Adrenal gland (tissue), 9 donors: ENCODE measurements at regions not wholly inside any gene's neighbourhood (a gene's known extent, or its start where the extent isn't known, plus 50 kb on each side); places are given as distances from the start of the nearest gene placed in this dataset.
A peak's percentile ranks its signal among the peaks of the same experiment; 100 is the strongest.

Source experiments
- DNase-seq, 7 donors: peaks; one replicate each; pipeline ENCODE4 v3.0.0-alpha.2; 2019 to 2020
- H3K27ac ChIP-seq, 5 donors: fragments of 200-600 bp; sonication (generic) in 4 of 5; 1 replicate in 3 of 5; 2 replicates in 2 of 5; pipeline versions ENCODE4 v1.5.1 to v1.8.0; 2016 to 2020; ENCODE audit warnings: mild to moderate bottlenecking in 1 of 5
- H3K27me3 ChIP-seq: fragments of 200-600 bp; 2 replicates; pipeline ENCODE4 v1.8.0; 2021
- H3K36me3 ChIP-seq, 2 donors: fragments of 200-600 bp; replicated peaks in 1 of 2; 1 replicate in 1 of 2; 2 replicates in 1 of 2; pipeline versions ENCODE4 v1.5.1 to v1.8.0; 2018 to 2022
- H3K4me1 ChIP-seq, 2 donors: fragments of 200-600 bp; replicated peaks in 1 of 2; 1 replicate in 1 of 2; 2 replicates in 1 of 2; pipeline versions ENCODE4 v1.5.1 to v1.8.0; 2018 to 2021
- H3K4me3 ChIP-seq, 4 donors: fragments of 200-600 bp; sonication (generic) in 3 of 4; one replicate each; pipeline ENCODE4 v1.5.1; 2016 to 2018
- H3K9me3 ChIP-seq, 3 donors: fragments of 200-600 bp; sonication (generic) in 1 of 3; replicated peaks in 1 of 3; 1 replicate in 2 of 3; 2 replicates in 1 of 3; pipeline versions ENCODE4 v1.5.1 to v1.8.0; 2016 to 2021
- POLR2A ChIP-seq, 2 donors: fragments of 450-650 bp; IDR thresholded peaks; one replicate each; pipeline ENCODE4 v1.6.1; 2017; ENCODE audit warnings: antibody characterized with exemption in 2 of 2, mild to moderate bottlenecking in 2 of 2, moderate library complexity in 1 of 2
- WGBS, 4 donors: extraction: QIAGEN DNeasy Blood & Tissue Kit in 2 of 4; methylation state at CpG; one replicate each; pipeline versions ENCODE4 v1.1.5 to v1.1.7; 2013 to 2017; 5-methylcytosine and 5-hydroxymethylcytosine counted together
- intact Hi-C, 2 donors: fragments of 100-400 bp; cut with DNase I; formaldehyde crosslinking; loops; one replicate each; pipeline versions ENCODE4 v1.14.1 to v1.15.0; 2022 to 2023
- TF ChIP-seq, protein P1 (sequence below), 6 experiments: fragments of 450-650 bp in 4 of 6; fragments of 200-600 bp in 2 of 6; sonication (generic) in 1 of 6; IDR thresholded peaks; 1 replicate in 5 of 6; 2 replicates in 1 of 6; pipeline versions ENCODE4 v1.5.1 to v1.8.0; 2016 to 2021; ENCODE audit warnings: antibody characterized with exemption in 6 of 6, mild to moderate bottlenecking in 2 of 6, moderate library complexity in 1 of 6
- donor health status: healthy with polysubstance abuse.
- donor health status: Bipolar disorder and iron deficiency.
- donor health status: DM: yes; HTN: yes; CAD: no.
- donor health status: DM: no; HTN: no; CAD: no.
- donor health status: DM: no; HTN: no; CAD: no.

DNA sequence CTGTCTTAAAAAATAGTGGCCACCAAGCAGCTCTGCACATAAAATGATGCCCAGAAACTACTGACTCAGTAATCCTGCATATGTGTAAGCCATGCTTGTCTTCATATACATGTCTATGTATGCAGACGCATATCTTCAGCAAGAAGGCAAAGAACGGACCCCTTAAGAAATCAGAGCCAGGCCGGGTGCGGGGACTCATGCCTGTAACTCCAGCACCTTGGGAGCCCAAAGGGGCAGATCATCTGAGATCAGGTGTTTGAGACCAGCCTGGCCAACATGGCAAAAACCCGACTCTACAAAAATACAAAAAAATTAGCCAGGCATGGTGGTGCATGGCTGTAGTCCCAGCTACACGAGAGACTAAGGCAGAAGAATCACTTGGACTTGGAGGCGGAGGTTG is 295.0 kb downstream of the TCERG1L start:
- peak in 1 of 7 donors; percentile 2 for DNase-seq
- no peaks in the 10 kb centered on the region for H3K4me1 ChIP-seq
- H3K27me3 ChIP-seq = peaks cover 3% of the 10 kb centered on the region
- TF ChIP-seq, protein P1, sequence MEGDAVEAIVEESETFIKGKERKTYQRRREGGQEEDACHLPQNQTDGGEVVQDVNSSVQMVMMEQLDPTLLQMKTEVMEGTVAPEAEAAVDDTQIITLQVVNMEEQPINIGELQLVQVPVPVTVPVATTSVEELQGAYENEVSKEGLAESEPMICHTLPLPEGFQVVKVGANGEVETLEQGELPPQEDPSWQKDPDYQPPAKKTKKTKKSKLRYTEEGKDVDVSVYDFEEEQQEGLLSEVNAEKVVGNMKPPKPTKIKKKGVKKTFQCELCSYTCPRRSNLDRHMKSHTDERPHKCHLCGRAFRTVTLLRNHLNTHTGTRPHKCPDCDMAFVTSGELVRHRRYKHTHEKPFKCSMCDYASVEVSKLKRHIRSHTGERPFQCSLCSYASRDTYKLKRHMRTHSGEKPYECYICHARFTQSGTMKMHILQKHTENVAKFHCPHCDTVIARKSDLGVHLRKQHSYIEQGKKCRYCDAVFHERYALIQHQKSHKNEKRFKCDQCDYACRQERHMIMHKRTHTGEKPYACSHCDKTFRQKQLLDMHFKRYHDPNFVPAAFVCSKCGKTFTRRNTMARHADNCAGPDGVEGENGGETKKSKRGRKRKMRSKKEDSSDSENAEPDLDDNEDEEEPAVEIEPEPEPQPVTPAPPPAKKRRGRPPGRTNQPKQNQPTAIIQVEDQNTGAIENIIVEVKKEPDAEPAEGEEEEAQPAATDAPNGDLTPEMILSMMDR (IDR thresholded peaks at IDR 0.05) = no peak
- no peak for TF ChIP-seq POLR2A (IDR thresholded peaks at IDR 0.05)
- H3K9me3 ChIP-seq = no peaks in the 10 kb centered on the region
- intact Hi-C loops = no loop called here
- H3K4me3 ChIP-seq = no peak overlapping the region
- 86 to 95% (median 94%) methylated on average over 7 of the region's 7 CpGs for WGBS, 4 donors
- H3K36me3 ChIP-seq = no peaks in the 10 kb centered on the region
- no peak overlapping the region for H3K27ac ChIP-seq

GRCh38 chr10:131017566-131018285 is 293.8 kb downstream of the TCERG1L start:
- Histone ChIP-seq H3K4me1 (no peaks in the 10 kb centered on the region), H3K9me3 (no peaks in the 10 kb centered on the region), H3K27ac (no peak overlapping the region), H3K36me3 (no peaks in the 10 kb centered on the region), H3K4me3 (no peak overlapping the region), H3K27me3 (peaks cover 3% of the 10 kb centered on the region)
- intact Hi-C loops = no loop called here
- DNase-seq = no peak
- 85 to 92% (median 89%) methylated on average over 8 to 9 of the region's 9 CpGs for WGBS, 4 donors
- TF ChIP-seq POLR2A (IDR thresholded peaks at IDR 0.05) = no peak
- TF ChIP-seq, protein P1 (IDR thresholded peaks at IDR 0.05) = no peak

DNA sequence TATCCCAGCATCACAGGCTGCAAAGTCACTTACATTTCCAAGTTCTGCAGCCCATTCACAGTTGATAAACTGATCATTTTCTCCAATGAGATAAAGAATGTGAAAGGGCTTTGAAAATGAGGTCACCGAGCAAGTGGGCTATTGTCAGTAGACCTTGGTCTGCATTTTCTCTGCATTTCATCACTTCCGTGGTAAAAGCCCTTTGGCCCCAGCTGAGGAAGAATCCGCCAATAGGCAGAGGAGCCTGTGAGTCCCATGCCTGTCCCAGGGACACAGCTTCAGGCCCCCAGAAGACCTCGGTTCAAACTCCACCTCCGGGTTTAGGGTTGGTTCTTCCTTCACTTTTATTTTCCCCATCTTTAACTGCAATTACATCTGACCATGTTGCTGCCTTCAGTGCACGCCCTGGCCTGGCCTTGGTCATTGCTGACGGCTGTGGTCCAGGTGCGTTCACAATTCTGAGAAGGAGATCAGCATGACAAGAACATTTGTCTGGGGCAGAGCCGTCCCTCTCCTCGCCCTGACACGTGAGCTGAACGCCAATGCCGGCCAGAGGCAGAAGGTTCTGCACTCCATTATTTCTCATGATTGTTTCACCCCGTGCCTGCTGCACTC is 292.5 kb downstream of the TCERG1L start:
- intact Hi-C loops = no loop called here
- no peak for DNase-seq
- no peaks in the 10 kb centered on the region for H3K36me3 ChIP-seq
- no peaks in the 10 kb centered on the region for H3K4me1 ChIP-seq
- 66 to 73% (median 68%) methylated on average over 14 of the region's 14 CpGs for WGBS, 4 donors
- no peak overlapping the region for H3K27ac ChIP-seq
- TF ChIP-seq POLR2A (IDR thresholded peaks at IDR 0.05) = no peak
- TF ChIP-seq, protein P1 (IDR thresholded peaks at IDR 0.05) = no peak
- no peaks in the 10 kb centered on the region for H3K9me3 ChIP-seq
- H3K27me3 ChIP-seq = no peaks in the 10 kb centered on the region
- no peak overlapping the region for H3K4me3 ChIP-seq

DNA sequence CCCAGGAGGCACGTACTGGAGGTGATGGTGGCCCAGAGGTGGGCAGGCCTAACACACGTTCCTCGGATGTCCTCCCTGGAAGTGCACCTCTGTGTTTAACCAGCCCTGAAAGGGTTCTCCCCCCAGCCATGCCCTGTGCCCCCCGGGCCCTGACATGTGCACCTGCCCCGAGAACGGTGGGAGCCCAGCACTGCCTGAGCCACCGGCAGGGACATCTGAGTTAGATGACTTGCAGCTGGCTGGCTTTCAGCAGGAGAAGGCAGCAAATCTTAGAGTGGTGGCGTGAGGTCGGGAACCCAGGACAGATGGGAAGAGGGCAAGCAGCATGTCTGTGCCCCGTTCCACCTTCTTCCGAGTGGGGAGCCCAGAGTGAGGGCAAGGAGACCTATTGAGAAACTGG is 291.8 kb downstream of the TCERG1L start:
- Histone ChIP-seq H3K9me3 (no peaks in the 10 kb centered on the region), H3K4me1 (no peaks in the 10 kb centered on the region), H3K36me3 (no peaks in the 10 kb centered on the region), H3K27ac (no peak overlapping the region), H3K27me3 (no peaks in the 10 kb centered on the region), H3K4me3 (no peak overlapping the region)
- 71 to 89% (median 84%) methylated on average over 7 to 11 of the region's 11 CpGs for WGBS, 4 donors
- no peak for TF ChIP-seq POLR2A (IDR thresholded peaks at IDR 0.05)
- TF ChIP-seq, protein P1 (IDR thresholded peaks at IDR 0.05) = no peak
- DNase-seq = no peak
- intact Hi-C loops = no loop called here
